HG02840 (cell line): ENCODE measurements at regions not wholly inside any gene's neighbourhood (a gene's known extent, or its start where the extent isn't known, plus 50 kb on each side); places are given as distances from the start of the nearest gene placed in this dataset.

Experiments used
- ATAC-seq: cut with Tn5 transposase; IDR thresholded peaks from one replicate; pipeline ENCODE4 v1.9.1; 2021; ENCODE audit warnings: mild to moderate bottlenecking, moderate library complexity, moderate number of reproducible peaks; ENCODE audit not compliant: unreplicated experiment, low FRiP score

DNA sequence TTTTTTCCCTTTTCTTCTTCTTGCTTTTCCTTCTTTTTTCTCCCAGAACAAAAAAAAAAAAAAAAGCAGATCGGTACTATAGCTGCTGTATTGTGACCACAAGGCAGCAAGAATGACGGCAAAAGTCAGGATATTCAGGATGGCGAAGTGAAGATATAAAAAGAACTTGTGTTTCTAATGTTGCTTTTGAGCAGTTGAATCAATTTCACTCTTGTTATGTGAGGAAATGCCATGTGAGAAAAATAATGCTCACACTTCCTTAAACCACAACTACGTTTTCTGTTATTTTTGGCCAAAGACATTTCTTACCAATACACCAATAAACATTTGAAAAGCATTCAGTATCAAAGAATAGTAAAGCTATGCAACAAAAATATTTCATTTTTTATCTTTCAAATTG, 510.5 kb downstream of the HACE1 start:
- no peak for ATAC-seq

DNA sequence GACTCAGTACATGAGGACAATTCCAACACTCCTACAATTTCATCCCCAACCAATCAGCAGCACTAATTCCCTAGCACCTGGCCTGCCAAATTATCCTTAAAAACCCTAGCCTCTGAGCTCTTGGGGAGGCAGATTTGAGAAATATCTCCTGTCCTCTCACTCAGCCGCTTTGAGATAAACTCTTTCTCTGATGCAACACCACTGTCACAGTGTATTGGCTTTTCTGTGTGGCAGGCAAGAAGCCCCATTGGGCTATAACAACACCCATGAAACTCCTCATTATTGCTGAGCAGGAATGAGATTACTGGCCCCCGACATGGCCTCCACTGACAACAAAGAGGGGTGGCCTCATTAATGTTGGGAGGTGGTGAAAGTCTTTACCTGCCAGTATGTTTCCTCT, 515.5 kb downstream of the HACE1 start:
- ATAC-seq: no peak

DNA sequence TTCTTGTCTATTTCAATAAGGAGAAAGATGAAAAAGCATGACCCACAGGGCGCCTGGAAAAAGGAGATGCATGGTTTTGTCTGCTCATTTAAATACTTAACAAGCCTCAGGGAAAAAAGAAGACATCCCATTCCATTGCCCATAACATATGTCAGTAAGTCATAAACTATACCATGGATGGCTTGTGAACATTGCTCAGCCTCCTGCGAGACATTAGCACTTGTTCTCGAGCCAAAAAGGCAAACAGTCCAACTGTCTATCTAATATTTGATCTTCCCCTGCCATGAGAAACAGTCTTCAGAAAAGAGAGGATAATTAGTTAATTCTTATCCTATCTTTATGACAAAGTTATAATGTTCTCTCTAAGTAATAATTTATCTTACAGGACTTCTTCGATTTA, 527.4 kb downstream of the HACE1 start:
- no peak for ATAC-seq

DNA sequence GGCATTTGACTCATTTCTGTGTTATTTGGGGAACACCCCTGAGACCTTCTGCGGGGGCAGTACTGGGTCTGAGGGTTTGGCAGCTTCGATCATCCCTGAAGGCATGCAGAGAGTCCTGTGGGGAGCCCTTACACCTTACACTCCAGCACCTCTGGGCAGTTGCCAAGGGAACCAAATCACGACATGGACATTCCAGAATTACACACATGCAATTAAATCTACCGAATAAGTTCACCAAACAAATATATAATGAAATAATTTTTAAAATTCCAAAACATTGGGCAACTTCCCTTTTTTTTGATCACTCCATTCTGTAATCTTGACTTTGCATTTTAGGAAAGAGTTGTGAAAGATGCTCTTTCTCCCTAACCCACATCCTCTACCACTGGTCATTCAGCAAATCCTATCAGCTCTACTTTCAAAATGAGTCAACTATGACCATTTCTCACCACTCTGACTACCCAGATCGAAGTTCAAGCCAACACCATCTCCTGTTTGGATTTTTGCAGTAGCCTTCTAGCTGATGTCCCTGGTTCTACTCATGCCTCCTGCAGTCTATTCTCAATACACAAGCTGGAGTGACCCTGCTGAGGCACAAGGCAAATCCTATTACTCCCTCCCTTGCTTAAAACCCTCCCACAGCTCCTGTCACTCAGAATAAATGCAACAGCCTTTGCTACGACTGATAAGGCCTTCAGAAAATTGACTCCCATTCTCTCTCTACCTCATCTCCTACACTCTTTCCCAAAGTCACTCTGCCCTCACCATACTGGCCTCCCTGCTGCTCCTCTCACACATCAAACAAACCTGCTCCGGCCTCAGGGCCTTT, 533.3 kb downstream of the HACE1 start:
- no peak for ATAC-seq

DNA sequence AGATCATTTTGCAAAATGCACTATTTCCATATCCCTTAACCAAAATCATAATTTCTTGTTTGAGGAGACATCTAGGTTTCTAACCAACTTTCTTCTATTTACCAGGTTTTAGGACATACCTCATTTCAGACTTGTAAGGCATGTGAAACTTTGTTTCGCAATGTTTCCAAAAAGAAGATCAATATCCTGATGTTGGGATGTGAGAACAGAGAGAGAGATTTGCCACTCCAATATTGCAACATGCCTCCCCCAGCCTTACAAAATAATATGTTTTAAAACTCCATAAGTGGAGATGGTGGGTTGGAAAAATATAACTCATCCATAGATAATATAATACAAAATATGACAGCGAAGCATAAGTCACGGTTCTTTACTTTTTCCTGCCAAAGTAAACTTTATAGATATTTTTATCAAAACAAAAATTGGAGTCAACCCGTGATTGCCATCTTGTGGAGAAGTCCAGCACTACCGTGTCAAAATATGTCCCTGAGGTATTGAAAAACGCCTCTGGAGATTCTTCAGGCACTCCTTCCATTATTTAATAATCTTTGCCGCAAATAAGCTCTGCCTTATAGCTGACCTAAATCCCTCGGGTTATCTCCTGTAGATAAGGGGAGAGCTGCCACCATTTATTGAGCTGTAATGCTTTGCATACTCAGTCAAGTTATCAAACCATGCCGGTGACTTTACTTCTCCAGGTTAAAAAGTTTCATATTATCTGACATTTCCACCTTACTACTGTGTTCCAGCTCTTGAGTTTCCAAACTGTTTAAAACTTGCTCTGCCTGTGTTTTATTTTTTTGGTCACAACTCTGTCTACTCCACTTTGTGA, 534.2 kb downstream of the HACE1 start:
- ATAC-seq: no peak

DNA sequence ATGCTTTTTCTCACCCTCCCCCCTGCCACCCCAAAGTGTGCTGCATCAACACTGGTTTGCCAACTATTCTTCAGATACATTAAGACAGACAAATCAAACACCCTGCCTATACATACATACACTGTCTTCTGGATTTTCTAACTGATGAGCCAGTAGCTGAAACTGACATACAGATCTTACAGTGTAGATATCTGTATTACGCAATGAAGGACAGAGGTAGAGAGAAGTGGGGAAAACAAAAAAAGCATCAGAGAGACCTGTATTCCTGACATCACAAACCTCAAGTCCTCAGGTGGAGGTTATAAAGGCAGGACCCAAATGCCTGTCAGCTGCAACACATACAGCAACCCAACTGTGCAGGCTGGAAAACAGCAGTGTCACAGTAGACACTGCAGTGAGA, 535.4 kb downstream of the HACE1 start:
- ATAC-seq: no peak

DNA sequence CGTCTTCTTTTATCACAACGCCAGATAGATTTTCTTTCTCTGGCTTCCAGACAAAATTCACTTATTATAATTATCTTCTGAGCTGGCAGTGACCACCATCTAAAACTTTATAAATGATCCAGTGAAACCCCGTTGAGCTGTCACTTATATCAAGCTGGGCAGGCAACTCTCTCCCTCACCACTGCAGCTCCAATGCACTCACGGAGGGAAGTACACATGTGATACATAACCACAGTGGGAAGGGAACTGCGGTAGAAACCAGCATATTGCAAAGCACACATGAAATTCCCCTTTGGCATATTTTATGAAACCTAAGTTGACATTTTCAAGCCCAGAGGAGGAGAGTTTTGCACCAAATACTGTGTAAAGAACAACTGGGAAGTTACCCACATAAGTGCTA, 536.9 kb downstream of the HACE1 start:
- no peak for ATAC-seq

DNA sequence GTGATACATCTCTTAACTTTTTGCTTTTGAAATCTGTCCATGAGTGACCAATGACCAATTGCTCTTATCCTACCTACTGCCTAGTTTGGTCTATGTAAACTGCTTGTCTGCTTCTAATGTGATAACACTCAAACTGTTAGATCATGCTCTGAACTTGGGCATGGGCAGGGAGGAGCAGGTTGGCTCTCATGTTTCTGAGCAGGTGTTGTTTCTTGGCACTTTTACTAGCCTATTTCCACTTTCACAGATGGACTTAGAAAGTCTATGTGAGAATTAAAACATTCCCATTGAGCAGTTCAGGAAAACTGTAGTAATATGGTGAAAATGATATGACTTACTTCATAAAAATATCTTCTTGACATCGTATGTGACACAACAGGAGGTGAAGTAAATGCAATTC, 538.4 kb downstream of the HACE1 start:
- no peak for ATAC-seq

DNA sequence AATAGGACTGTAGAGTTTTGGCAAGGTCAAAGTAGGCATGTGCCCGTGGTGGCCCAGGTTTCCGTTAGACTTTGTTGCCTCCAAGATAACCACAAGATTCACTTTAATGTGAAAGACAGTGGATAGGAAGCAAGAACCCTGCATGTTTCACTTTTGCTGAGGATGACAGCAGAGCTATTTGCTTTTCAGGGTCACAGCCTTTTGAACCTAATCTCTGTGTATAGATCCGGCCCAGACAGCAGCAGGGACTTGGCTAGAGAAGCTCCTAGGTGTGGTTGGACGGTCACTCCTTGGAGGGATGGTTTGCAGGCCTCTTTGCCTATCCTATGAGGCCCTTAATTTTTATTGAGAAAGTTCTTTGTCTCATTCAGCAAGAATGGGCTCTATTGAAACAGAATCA, 538.8 kb downstream of the HACE1 start:
- ATAC-seq: no peak

DNA sequence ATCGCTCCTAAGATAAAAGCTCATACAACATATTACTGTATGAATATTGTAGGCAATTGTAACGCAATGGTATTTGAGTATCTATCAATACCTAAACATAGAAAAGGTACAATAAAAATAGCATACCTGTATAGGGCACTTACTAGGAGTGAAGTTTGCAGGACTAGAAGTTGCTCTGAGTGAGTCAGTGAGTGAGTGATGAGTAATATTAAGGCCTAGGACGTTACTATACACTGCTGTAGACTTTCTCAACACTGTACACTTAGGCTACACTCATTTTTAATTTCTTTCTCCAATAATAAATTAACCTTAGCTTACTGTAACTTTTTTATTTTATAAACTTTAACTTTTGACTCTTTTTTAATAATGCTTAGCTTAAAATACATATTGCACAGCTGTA, 546.9 kb downstream of the HACE1 start:
- no peak for ATAC-seq

DNA sequence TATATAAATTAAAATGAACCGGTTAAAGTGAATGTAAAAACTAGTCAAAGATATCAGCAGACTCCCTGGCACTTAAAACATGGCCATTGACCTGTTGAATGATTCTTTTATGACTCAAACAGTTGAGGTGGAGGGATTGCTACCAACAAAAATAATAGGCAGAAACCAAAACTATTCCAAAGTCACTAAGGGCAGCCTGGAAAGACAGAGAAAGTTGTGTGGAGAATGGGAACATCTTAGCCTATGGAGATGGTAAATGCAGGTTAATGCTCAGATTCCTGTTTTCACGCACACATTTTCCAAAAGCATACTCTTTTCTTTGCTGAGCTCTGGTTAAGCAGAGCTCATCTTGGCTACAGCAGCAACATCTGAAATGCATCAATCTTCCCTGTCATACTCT, 553.5 kb downstream of the HACE1 start:
- ATAC-seq: no peak

DNA sequence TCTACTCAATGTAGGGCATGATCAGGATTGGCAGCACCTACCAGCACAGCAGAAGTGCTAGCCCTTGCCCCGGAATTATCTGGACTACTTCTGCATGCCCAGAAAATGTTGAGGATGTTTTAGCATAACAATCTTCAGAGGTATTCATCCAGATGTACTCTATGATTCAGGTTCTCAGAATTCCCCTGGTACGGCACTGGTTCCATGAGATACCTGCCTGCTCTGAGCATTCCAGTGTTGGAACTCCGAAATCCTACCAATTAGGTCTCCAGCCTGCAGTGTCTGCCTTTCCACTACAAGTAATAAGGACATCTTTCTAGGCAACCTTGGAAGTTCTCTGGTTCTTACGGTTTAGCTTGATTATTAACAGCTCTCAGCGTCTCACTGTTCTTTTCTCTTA, 554.5 kb downstream of the HACE1 start:
- ATAC-seq: no peak

DNA sequence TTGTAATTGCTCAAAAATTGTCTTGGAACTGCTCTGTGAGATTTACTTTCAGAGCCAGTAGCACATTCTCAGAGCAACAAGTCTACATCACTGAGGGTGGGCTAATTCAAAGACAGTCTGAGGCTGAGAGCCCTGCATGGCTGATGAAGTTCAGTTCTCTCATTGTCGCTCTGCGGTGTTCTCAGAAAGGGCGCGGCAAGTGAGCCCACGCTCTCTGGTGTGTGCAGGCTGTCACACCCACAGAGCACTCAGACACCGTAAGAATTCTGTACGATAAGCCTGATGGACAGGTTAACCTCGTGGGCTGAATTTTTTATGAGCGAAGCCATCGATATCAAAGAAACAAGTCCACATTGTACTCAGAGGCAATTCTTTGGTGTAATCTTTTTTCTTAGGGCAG, 557.8 kb downstream of the HACE1 start:
- ATAC-seq: no peak

DNA sequence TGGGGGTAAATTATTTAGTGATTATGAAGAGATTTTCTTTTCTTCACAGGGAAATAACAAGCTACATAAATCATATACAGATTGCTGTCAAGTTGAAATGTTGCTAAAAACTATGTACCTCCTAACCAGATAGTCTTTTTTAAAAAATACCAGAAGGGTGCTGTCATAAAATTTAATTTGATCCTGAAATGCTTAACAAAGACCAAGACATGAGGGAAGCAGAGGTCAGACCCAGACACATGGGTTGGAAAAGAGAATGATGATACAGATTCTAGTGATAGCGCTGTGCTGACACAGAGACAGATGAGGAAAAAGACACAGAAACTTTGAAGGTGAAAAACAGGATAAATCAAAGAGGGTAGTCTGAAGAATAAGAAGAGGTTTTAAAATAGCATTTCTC, 573.1 kb downstream of the HACE1 start:
- no peak for ATAC-seq

DNA sequence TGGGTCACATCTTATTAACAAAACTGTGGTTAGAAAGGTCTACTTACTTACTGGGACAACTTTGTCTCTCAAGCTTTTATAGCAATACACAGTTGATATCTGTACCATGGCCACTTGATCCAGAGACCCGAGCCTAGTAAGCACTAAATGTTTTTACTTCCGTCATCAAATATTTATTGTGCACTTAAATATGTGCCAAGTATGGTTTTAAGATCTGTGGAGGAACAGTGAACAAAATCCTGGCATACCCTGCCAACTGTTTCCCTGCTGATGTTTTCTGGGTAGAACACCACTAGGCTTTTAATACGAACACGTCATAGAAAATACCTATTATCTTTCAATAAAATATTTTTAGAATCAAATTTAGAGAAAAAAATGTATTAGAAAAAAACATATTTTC, 574.8 kb downstream of the HACE1 start:
- no peak for ATAC-seq

DNA sequence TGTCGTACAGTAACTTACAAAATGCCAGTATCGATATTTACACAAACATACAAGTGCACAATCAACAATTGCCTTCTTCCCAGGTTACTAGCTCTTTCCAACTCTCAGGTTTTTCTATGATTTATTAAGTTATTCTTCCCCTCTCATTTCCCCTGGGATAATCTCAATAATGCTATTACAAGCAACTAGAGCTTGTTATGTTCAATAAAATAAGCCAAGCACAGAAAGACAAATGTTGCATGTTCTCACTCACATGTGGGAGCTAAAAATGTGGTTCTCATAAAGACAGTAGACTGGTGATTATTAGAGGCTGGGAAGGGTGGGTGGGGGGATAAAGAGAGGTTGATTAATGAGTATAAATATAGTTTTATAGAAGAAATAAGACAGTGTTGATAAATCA, 577.1 kb downstream of the HACE1 start:
- ATAC-seq: no peak

DNA sequence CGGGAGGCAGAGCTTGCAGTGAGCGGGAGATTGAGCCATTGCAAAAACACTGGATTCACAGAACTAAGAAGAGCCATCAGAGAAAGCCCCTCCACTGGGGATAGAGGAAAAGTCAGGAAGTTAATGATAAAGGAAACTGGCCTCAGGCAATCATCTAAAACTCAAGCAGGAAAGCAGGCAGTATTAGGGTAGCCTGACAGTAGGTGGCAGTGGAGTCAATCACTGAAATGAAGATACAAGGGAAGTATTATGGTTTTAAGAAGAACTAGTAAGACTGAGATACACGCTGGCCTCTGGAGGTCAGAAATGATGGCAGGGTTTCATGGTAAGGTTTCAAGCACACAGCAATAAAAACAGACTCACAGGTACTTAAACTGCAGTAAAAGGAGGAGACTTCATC, 578.3 kb downstream of the HACE1 start:
- no peak for ATAC-seq

DNA sequence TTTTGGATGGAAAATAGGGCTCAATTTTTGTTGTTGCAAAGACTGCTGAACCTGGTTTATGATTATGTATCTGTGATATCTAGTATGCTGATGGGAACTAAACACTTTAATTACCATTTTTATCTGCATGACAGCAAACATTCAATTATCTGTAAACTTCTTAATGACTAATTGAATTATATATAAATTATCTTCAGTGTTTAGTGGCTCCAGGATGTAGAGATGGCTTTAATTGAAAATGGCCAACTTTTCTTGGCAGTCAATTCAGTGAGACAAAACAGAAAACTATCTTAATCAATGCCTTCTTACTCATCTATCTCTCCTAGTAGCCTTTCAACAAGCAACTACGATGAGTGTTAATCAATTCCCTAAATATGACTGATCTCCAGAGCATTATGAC, 591.3 kb downstream of the HACE1 start:
- ATAC-seq: no peak

DNA sequence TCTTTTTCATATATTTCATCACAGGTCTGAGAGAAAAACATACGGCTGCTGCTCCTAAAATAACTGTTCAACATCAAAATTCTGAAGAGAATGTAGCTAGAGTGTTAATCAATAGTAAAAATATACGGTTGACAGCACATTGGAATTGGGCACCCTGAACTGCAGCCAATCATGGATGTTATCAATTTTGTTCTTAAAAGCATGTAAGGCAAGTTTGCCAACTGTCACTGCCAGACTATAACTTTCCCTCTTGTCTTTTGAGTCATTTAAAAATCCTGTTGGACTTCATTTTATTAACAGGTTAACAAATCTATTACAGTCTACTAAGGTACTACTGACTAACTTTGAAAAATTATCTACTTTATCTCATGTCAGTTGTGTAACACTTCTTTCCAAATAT, 592.8 kb downstream of the HACE1 start:
- no peak for ATAC-seq

DNA sequence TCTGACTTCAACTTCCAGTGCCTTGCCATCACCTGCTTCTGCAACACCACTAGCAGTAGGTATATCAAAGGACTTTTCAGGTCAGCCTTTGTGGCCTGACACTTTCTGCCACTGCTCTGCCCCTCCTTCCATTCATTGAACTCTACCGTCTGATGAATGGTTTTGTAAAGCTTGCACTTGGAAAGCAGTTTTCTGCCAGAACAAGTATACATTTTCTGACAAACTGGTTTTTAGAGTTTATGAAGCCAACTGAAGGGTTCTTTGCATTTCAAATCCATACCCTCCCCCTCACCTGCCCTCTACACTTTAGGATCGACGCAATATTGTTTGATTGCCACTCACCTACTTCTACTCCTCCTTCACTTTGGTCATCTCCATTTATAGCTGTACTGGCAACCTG, 603.1 kb downstream of the HACE1 start:
- ATAC-seq: no peak

DNA sequence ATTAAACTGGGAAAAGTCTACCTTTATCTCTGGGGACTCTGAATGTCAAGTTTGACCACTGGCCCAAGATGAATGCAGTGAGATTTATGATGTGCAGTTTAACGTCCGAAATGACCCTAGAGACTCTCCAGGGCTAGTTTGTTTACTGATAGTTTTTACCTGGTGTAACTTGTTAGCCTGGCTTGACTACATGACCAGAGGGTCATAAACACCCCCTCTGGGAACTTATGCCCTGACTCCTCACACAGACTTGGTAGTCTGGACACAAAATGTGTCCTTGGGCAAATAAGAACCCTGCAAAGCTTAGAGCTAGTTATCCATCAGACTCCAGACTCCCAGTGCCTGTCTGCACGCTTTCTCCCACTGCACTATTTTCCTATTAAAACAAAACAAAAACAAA, 606.5 kb downstream of the HACE1 start:
- no peak for ATAC-seq

DNA sequence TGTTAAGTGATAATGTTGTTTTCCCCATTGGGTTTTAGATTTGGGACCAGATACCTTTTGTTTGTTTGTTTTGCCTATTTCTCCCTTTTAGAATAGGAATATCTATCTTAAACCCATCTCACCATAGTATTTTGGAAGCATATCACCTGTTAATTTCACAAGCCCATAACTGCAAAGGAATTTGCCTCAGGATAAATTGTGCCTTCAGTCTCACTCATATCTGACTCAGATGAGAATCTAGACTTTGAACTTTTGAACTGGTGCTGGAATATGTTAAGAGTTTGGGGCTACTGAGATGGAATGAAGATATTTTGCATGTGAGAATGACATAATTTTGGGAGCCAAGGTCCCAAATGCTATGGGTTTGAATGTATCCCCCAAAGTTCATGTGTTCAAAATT, 607.4 kb downstream of the HACE1 start:
- no peak for ATAC-seq
